ENCODE measurements at regions not wholly inside any gene's neighbourhood (a gene's known extent, or its start where the extent isn't known, plus 50 kb on each side); places are given as distances from the start of the nearest gene placed in this dataset.

GRCh38 chr5:17021602-17021932 lies 85.5 kb upstream of the MYO10 start:
- CTCF ChIA-PET: interaction anchor here (1.0 kb wide), 1 partner anchor 169 kb away, joined by 3 read pairs; no protein-coding TSS in a partner anchor
- H3K9ac ChIP-seq: no peak overlapping the region
- peak; percentile 53 for DNase-seq
- TF ChIP-seq GABPA (IDR thresholded peaks at IDR 0.05; ENCODE audit: low read depth): no peak
- TF ChIP-seq FOSL2 (IDR thresholded peaks at IDR 0.05; ENCODE audit: borderline replicate concordance, low read depth): no peak
- no peak for TF ChIP-seq NFIC (IDR thresholded peaks at IDR 0.05; ENCODE audit: borderline replicate concordance)
- no peak for TF ChIP-seq IRF3 (IDR thresholded peaks at IDR 0.05; ENCODE audit: low read depth, low read length)
- TF ChIP-seq, protein P1, sequence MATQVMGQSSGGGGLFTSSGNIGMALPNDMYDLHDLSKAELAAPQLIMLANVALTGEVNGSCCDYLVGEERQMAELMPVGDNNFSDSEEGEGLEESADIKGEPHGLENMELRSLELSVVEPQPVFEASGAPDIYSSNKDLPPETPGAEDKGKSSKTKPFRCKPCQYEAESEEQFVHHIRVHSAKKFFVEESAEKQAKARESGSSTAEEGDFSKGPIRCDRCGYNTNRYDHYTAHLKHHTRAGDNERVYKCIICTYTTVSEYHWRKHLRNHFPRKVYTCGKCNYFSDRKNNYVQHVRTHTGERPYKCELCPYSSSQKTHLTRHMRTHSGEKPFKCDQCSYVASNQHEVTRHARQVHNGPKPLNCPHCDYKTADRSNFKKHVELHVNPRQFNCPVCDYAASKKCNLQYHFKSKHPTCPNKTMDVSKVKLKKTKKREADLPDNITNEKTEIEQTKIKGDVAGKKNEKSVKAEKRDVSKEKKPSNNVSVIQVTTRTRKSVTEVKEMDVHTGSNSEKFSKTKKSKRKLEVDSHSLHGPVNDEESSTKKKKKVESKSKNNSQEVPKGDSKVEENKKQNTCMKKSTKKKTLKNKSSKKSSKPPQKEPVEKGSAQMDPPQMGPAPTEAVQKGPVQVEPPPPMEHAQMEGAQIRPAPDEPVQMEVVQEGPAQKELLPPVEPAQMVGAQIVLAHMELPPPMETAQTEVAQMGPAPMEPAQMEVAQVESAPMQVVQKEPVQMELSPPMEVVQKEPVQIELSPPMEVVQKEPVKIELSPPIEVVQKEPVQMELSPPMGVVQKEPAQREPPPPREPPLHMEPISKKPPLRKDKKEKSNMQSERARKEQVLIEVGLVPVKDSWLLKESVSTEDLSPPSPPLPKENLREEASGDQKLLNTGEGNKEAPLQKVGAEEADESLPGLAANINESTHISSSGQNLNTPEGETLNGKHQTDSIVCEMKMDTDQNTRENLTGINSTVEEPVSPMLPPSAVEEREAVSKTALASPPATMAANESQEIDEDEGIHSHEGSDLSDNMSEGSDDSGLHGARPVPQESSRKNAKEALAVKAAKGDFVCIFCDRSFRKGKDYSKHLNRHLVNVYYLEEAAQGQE (IDR thresholded peaks at IDR 0.05; ENCODE audit: low read depth, low read length): no peak
- TF ChIP-seq GATA2 (CRISPR knock-in tag; IDR thresholded peaks at IDR 0.05): peak; percentile 39; the same call in 1 of the 2 replicates
- no peak for TF ChIP-seq TAF1 (IDR thresholded peaks at IDR 0.05; ENCODE audit: borderline replicate concordance, low read depth, low read length)
- no peak for TF ChIP-seq RFX5 (IDR thresholded peaks at IDR 0.05; ENCODE audit: low read length)
- TF ChIP-seq PBX3 (IDR thresholded peaks at IDR 0.05): no peak
- TF ChIP-seq FOXM1 (IDR thresholded peaks at IDR 0.05; ENCODE audit: low read depth): no peak
- no peak for TF ChIP-seq MXI1 (IDR thresholded peaks at IDR 0.05; ENCODE audit: low read depth, low read length)
- TF ChIP-seq MEF2A (IDR thresholded peaks at IDR 0.05; ENCODE audit: borderline replicate concordance, low read depth): no peak
- TF ChIP-seq, protein P2, sequence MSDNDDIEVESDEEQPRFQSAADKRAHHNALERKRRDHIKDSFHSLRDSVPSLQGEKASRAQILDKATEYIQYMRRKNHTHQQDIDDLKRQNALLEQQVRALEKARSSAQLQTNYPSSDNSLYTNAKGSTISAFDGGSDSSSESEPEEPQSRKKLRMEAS (IDR thresholded peaks at IDR 0.05; ENCODE audit: low read depth): no peak
- TF ChIP-seq FOXJ3 (CRISPR knock-in tag; IDR thresholded peaks at IDR 0.05): peak; percentile 59; the same call in 1 of the 2 replicates
- TF ChIP-seq CHD2 (IDR thresholded peaks at IDR 0.05; ENCODE audit: low read length, partially characterized antibody): no peak
- no peak for TF ChIP-seq TEAD4 (IDR thresholded peaks at IDR 0.05; ENCODE audit: borderline replicate concordance, insufficient read depth)
- no peak for TF ChIP-seq RXRA (IDR thresholded peaks at IDR 0.05; ENCODE audit: borderline replicate concordance, low read depth)
- peak in 1 of 2 experiments; percentile 62; a peak in 1 of 4 replicates for TF ChIP-seq EP300 (IDR thresholded peaks at IDR 0.05; ENCODE audit: borderline replicate concordance in 1 of 2, low read depth in 1 of 2, low read length in 1 of 2)
- TF ChIP-seq RAD21 (IDR thresholded peaks at IDR 0.05; ENCODE audit: low read length): no peak
- TF ChIP-seq ELF1 (IDR thresholded peaks at IDR 0.05): no peak
- no peak for TF ChIP-seq USF1 (IDR thresholded peaks at IDR 0.05; ENCODE audit: borderline replicate concordance, low read depth)
- no peak for TF ChIP-seq USF2 (IDR thresholded peaks at IDR 0.05; ENCODE audit: borderline replicate concordance, low read depth, low read length)
- TF ChIP-seq ZBTB33 (IDR thresholded peaks at IDR 0.05; ENCODE audit: borderline replicate concordance, low read depth): no peak
- TF ChIP-seq SIN3A (IDR thresholded peaks at IDR 0.05; ENCODE audit: borderline replicate concordance, low read depth, low read length): no peak
- TF ChIP-seq RCOR1 (IDR thresholded peaks at IDR 0.05; ENCODE audit: low read length): peak; percentile 23; the same call in 1 of the 2 replicates

More at GRCh38 chr5:17021602-17021932, 85.5 kb upstream of the MYO10 start:
- Histone ChIP-seq H4K20me1 (ENCODE audit: insufficient read depth) (no peaks in the 10 kb centered on the region), H3F3A (replicated peaks; ENCODE audit: insufficient read depth) (peaks cover 14% of the 10 kb centered on the region), H3K4me1 (ENCODE audit: control insufficient read depth in 1 of 2, insufficient read depth in 2 of 2, low read depth in 1 of 2, low read length in 1 of 2) (peaks cover 4 to 13% of the 10 kb centered on the region in 2 experiments), H3K4me3 (ENCODE audit: low read depth in 2 of 2, low read length in 1 of 2) (no peak overlapping the region), H2AFZ (ENCODE audit: low read depth) (peak overlapping the region; percentile 65), H3K27ac (ENCODE audit: low read depth in 2 of 2, low read length in 1 of 2) (peak overlapping the region; percentile 54 to 56), H3K4me2 (no peak overlapping the region), H3K27me3 (ENCODE audit: insufficient read depth) (no peaks in the 10 kb centered on the region), H3K9me3 (no peaks in the 10 kb centered on the region), H3K9me2 (no peaks in the 10 kb centered on the region), H3K36me3 (replicated peaks in 1 of 2; ENCODE audit: control insufficient read depth in 1 of 2, insufficient read depth in 2 of 2, low read length in 1 of 2) (no peaks in the 10 kb centered on the region), H3K79me2 (ENCODE audit: insufficient read depth) (no peaks in the 10 kb centered on the region)
- POLR2A ChIA-PET: no interaction called here

All from SK-N-SH (cell line).